NOMO-1 (cell line): ENCODE measurements at regions not wholly inside any gene's neighbourhood (a gene's known extent, or its start where the extent isn't known, plus 50 kb on each side); places are given as distances from the start of the nearest gene placed in this dataset.

Experiments used
- DNase-seq, 2 experiments: peaks; one replicate each; lab custom pipeline; 2025; ENCODE audit not compliant: unreplicated experiment in 2 of 2; lab: John Stamatoyannopoulos, UW

DNA sequence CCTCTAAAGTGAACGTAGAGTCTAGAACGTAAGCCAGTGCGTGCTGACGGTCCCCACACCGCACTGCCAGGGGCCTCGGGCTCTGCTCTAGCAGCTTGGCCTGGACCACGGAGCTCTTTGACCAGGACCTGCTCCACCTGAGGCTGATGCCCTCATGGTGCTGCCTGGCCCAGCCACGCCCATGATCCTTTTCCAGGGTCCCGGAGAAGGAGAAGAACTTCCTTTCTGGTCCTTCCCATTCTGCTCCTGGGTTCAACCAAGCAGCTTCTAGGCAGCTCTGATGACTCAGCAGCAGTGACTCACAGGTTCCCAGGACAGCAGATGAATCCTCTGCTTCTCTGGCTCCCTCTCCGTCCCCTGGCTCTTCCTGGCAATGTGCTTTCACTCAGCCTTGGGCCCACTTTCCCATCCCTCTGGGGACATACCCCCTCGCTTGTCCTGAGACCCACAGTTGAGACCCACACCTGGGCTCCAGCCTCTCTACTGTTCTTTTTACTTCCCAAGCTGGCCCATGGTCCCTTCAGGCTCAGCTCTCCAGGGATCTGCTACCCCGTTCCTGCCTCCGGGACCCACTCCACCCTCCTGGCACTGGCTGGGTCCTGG lies 246.3 kb upstream of the RAB4A start:
- DNase-seq: peak in 1 of 2 experiments; percentile 65

- no peak for DNase-seq
Measured at GRCh38 chr1:229025576-229025975, 245.3 kb upstream of the RAB4A start.

DNA sequence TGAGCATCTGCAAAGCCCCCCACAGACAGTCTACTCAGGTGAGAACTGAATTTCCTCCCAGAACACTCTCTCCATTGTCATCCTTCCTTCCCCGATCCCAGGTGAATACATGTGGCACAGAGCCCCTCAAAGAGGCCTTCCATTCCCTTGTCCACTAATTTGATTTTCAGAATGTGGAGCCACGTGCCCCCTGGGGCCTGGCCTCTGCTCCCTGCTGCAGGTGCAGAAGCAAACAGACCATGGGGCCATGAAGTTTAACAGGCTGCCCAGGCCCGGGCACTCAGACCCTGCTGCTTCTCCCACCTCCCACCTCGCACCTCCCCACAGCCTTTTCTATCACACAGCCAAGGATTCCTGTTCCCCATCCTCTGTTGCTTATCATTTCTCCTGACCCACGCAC lies 243.8 kb upstream of the RAB4A start:
- DNase-seq: no peak

GRCh38 chr1:229027622-229028182 lies 243.2 kb upstream of the RAB4A start:
- DNase-seq: peak; percentile 93 to 95

GRCh38 chr1:229028544-229028943 lies 242.4 kb upstream of the RAB4A start:
- no peak for DNase-seq

DNA sequence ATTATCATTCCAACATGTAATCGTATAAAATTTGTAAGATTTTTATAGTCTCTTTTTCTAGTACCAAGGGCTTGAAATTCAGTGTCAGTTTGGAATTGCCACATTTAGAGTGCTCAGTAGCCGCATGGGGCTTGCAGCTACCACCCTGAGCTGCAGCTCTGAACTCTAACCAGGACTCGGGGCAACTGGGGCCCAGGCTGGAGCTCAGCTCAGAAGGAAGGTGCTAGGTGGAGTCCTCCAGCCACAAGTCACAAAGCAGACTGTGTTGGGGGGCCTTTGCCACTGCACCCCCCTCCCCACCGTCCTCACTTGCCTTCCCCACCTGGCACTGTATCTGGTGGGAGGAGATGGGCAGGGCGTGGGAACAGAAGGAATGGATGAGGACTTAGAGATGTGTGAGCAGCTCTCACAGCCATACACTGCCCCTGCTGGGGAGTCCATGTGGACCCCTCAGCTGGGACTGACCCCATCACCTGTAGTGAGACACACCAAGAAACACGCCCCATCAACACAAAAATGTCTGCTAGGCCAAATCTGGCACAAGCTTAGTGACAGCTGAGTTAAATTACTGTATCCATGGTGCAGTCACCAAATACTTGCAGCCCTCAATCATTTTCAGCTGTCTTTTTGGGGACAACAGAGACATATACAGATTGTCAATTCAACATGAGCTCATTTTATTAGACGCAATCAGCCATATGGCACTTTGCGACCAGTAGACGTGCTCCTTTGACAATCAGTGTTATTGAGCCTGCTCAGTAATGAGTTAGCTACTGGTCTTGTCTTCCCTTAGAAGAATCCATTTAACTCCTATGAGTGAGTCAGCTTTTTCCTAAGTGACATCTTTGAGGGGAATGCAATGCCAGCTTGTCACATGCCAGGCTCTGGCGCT lies 241.7 kb upstream of the RAB4A start:
- no peak for DNase-seq

- DNase-seq: no peak
Measured at GRCh38 chr1:229029879-229030235, 241.1 kb upstream of the RAB4A start.

- DNase-seq: no peak
Measured at GRCh38 chr1:229030630-229031029, 240.3 kb upstream of the RAB4A start.

DNA sequence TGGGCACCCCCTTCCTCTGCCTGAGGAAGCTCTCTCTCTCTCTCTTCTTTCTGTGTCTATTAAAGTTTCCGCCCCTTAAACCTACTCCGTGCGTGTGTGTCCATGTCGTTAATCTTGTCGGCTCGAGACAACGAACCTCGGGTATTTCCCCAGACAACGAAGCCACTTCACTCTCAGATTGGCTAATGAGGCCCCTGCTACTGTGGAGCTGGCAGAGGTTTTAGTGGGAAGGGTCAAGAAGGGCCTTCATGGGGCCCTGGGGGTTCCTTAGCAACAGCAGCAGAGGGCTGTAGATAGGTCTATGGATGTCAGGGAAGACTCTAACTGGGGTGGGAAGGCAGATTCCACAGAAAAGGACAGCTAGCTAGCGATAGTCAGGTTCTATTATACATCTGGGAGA lies 239.8 kb upstream of the RAB4A start:
- DNase-seq: peak; percentile 59 to 75

- no peak for DNase-seq
Measured at GRCh38 chr1:229031481-229032341, 239.2 kb upstream of the RAB4A start.

DNA sequence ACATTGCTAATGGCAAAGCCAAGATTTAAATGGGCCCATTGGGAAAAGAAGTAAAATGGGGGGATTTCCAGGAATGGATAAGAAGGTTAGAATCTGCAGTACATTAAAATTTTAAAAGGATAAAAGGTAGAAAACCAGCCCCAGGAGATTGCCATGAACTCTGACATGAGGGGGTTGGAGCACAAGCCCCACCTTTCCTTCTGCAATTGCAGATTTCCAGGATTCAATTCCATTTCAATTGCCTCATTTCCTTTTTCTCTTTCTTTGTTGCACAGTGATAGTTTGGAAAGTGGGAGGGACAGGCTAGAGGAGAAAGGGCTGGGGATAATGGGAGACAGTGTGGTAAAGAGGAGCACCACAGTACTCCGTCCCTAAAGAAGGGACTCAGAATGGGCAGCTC lies 238.5 kb upstream of the RAB4A start:
- DNase-seq: no peak

- DNase-seq: no peak
Measured at GRCh38 chr1:229033480-229033879, 237.4 kb upstream of the RAB4A start.

DNA sequence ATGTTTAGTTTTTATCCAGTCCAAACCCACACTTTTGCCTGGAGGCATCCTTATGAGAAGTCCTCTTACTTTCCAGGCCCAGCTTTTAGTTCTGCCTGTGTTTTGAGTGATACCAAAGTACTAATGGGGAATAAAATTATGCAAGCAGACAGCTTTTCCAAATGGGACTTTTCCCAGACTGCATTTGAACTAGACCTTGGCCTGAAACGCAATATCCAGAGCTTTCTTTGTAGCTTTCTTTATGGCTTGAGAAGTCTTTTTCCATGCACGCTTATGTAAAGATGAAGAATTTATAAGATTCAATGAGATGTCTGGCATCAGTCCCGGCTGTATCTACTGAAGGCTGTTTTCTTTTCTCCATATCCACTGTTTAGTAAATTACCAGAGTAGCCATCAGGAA lies 236.6 kb upstream of the RAB4A start:
- no peak for DNase-seq

- no peak for DNase-seq
Measured at GRCh38 chr1:229035054-229035747, 235.7 kb upstream of the RAB4A start.

GRCh38 chr1:229035748-229036082 lies 235.2 kb upstream of the RAB4A start:
- DNase-seq: no peak

DNA sequence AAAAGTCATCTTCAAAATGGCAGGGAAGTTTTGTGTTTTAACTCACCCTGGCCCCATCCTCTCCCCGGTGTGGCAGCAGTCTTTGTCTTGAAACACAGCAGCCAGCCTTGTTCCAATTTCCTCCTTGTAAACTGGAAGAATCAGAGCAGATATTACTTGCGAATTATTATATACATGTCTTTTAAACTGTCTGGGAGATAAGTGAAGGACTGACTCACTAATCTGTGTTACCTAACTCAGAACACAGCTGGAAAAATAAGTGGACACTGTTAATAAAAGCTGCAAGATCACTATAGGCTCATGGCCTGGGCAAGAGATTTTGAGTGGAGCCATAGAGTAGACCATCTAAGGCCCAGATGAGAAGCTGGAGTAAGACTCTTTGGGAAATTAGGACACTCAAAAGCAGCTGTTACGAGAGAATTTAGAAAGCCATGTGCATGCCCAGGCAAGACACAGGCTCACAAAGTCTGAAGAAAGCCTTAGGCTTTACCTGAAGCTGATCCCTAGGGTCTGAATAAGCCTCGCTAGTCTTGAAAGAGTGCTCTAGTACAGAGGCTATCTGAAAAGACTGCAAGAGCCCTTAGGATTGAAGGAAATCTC lies 233.0 kb upstream of the RAB4A start:
- DNase-seq: no peak

DNA sequence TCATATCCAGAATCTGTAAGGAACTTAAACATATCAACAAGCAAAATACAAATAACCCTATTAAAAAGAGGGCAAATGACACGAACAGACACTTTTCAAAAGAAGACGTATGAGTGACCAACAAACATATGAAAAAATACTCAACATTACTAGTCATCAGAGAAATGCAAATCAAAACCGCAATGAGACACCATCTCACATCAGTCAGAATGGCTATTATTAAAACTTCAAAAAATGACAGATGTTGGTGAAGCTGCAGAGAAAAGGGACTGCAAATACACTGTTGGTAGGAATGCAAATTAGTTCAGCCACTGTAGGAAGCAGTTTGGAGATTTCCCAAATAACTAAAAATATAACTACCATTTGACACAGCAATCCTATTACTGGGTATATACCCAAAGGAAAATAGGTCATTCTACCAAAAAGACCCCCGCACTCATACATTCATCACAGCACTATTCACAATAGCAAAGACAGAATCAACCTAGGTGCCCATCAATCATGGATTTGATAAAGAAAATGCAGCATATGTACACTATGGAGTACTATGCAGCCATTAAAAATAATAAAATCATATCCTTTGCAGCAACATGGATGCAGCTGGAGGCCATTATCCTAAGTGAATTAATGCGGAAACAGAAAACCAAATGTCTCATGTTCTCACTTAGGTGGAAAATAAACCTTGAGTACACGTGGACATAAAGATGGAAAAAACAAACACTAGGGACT lies 230.1 kb upstream of the RAB4A start:
- DNase-seq: no peak

GRCh38 chr1:229041946-229042345 lies 229.0 kb upstream of the RAB4A start:
- no peak for DNase-seq

- DNase-seq: no peak
Measured at GRCh38 chr1:229042482-229042881, 228.4 kb upstream of the RAB4A start.

DNA sequence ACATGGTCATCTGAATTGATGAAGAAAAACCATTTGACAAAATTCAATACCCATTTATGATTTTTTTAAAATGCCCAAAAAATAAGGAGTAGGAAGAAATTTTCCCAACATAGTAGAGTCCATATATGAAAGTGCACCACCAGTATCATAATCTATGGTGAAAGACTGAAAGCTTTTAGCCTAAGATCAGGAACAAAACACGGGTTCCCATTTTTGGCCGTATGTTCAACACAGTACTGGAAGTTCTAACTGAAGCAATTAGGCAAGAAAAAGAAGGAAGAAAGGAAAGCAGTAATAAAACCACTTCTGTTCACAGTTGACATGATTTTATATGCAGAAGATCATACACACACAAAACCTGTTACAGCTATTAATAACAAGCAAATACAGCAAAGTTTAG lies 227.8 kb upstream of the RAB4A start:
- DNase-seq: peak; percentile 24 to 41
